B cell (primary cell): ENCODE measurements at regions not wholly inside any gene's neighbourhood (a gene's known extent, or its start where the extent isn't known, plus 50 kb on each side); places are given as distances from the start of the nearest gene placed in this dataset.

Experiments
- ATAC-seq: fragments of 200-7000 bp; cut with Tn5 transposase; one replicate; pipeline ENCODE4 v1.10.0; 2021; ENCODE audit warnings: low read depth, mild to moderate bottlenecking, moderate number of reproducible peaks, moderate library complexity
- CTCF ChIA-PET: fragments of 350-600 bp; sonication (Branson Sonifier 250); formaldehyde crosslinking; loops from one replicate; lab custom pipeline; 2021; ENCODE audit warnings: antibody characterized with exemption, inconsistent platforms; lab: Charles Lee
- POLR2A ChIA-PET: fragments of 350-600 bp; sonication (Branson Sonifier 250); formaldehyde crosslinking; loops from one replicate; lab custom pipeline; 2021; ENCODE audit warnings: antibody characterized with exemption; lab: Charles Lee
- DNase-seq: peaks from one replicate; pipeline ENCODE4 v3.0.0; 2013
- H2AFZ ChIP-seq: 2 replicates; pipeline ENCODE4 v1.6.1; 2012; ENCODE audit warnings: mild to moderate bottlenecking, low read depth, low read length; ENCODE audit not compliant: insufficient read depth, poor library complexity, severe bottlenecking
- H3K27ac ChIP-seq, 2 donors: 1 replicate in 1 of 2; 2 replicates in 1 of 2; pipeline ENCODE4 v1.5.1; 2012 to 2013; ENCODE audit warnings: low read length in 2 of 2, mild to moderate bottlenecking in 2 of 2, moderate library complexity in 1 of 2
- H3K27me3 ChIP-seq, 4 experiments: fragments of 200-600 bp in 1 of 4; sonication (generic) in 1 of 4; replicated peaks in 1 of 4; 1 replicate in 2 of 4; 2 replicates in 2 of 4; pipeline versions ENCODE4 v1.6.1 to v1.7.0; 2013 to 2016; ENCODE audit warnings: low read length in 3 of 4, mild to moderate bottlenecking in 2 of 4, mixed read lengths in 1 of 4, moderate library complexity in 1 of 4; ENCODE audit not compliant: insufficient read depth in 4 of 4, control insufficient read depth in 3 of 4; ENCODE audit errors: control extremely low read depth in 1 of 4
- H3K36me3 ChIP-seq, 2 experiments: replicated peaks in 1 of 2; 1 replicate in 1 of 2; 2 replicates in 1 of 2; pipeline versions ENCODE4 v1.6.1 to v1.7.1; 2013; ENCODE audit warnings: low read length in 1 of 2; ENCODE audit not compliant: insufficient read depth in 2 of 2, control insufficient read depth in 1 of 2; ENCODE audit errors: control extremely low read depth in 1 of 2, extremely low read depth in 1 of 2
- H3K4me1 ChIP-seq, 2 donors: fragments of 200-600 bp in 1 of 2; sonication (generic) in 1 of 2; 1 replicate in 1 of 2; 2 replicates in 1 of 2; pipeline versions ENCODE4 v1.5.1 to v1.6.1; 2013 to 2017; ENCODE audit warnings: low read length in 2 of 2; ENCODE audit not compliant: control insufficient read depth in 2 of 2, insufficient read depth in 2 of 2
- H3K4me2 ChIP-seq: replicated peaks from 2 replicates; pipeline ENCODE3; 2012; ENCODE audit warnings: mild to moderate bottlenecking, low read depth, low read length; ENCODE audit not compliant: poor library complexity, severe bottlenecking
- H3K4me3 ChIP-seq, 5 experiments: fragments of 200-600 bp in 1 of 5; sonication (generic) in 1 of 5; 1 replicate in 3 of 5; 2 replicates in 2 of 5; pipeline versions ENCODE4 v1.5.1 to v1.7.0; 2011 to 2016; ENCODE audit warnings: low read length in 4 of 5, mild to moderate bottlenecking in 4 of 5, low read depth in 2 of 5, control low read depth in 1 of 5, moderate library complexity in 1 of 5; ENCODE audit not compliant: insufficient read depth in 1 of 5; ENCODE audit errors: control extremely low read depth in 1 of 5, extremely low read depth in 1 of 5
- H3K79me2 ChIP-seq: fragments of 200-600 bp; sonication (generic); one replicate; pipeline ENCODE4 v1.6.0; 2016; ENCODE audit warnings: low read length; ENCODE audit not compliant: control insufficient read depth, insufficient read depth
- H3K9ac ChIP-seq: fragments of 200-600 bp; sonication (generic); 2 replicates; pipeline ENCODE4 v1.6.1; 2017; ENCODE audit warnings: mild to moderate bottlenecking, low read length, moderate library complexity
- H3K9me3 ChIP-seq, 3 donors: one replicate each; pipeline versions ENCODE4 v1.6.1 to v1.7.1; 2013; ENCODE audit warnings: low read length in 2 of 3; ENCODE audit not compliant: control insufficient read depth in 2 of 3, insufficient read depth in 1 of 3; ENCODE audit errors: control extremely low read depth in 1 of 3
- H4K20me1 ChIP-seq: 2 replicates; pipeline ENCODE4 v1.6.0; 2012; ENCODE audit warnings: mild to moderate bottlenecking, low read length; ENCODE audit not compliant: insufficient read depth, control insufficient read depth, poor library complexity, severe bottlenecking
- H3K27ac Mint-ChIP-seq: one replicate; pipeline ENCODE4 v1.8.0; 2021; ENCODE audit warnings: mixed read lengths
- H3K27me3 Mint-ChIP-seq: one replicate; pipeline ENCODE4 v1.8.0; 2021; ENCODE audit warnings: mixed read lengths
- H3K4me1 Mint-ChIP-seq: one replicate; pipeline ENCODE4 v1.8.0; 2021; ENCODE audit warnings: mixed read lengths
- H3K4me3 Mint-ChIP-seq: one replicate; pipeline ENCODE4 v1.8.0; 2021; ENCODE audit warnings: mixed read lengths
- H3K9me3 Mint-ChIP-seq: one replicate; pipeline ENCODE4 v1.8.0; 2022; ENCODE audit warnings: mixed read lengths; ENCODE audit not compliant: insufficient read depth
- EZH2 ChIP-seq: IDR thresholded peaks from 2 replicates; pipeline ENCODE4 v1.6.1; 2012; ENCODE audit warnings: borderline replicate concordance, low read depth, mild to moderate bottlenecking, moderate library complexity, low read length; ENCODE audit not compliant: insufficient read depth, poor library complexity, severe bottlenecking
- WGBS: methylation state at CpG from one replicate; pipeline ENCODE4 v1.1.5; 2013; ENCODE audit warnings: missing lambda C conversion rate; ENCODE audit not compliant: insufficient coverage; 5-methylcytosine and 5-hydroxymethylcytosine counted together
- intact Hi-C: fragments of 100-400 bp; cut with micrococcal nuclease; formaldehyde crosslinking; loops from one replicate; pipeline ENCODE4 v1.10.0; 2022
- TF ChIP-seq, protein P1 (sequence below): fragments of 200-600 bp; IDR thresholded peaks from one replicate; pipeline ENCODE4 v1.8.0; 2022; ENCODE audit warnings: antibody characterized with exemption, mild to moderate bottlenecking

DNA sequence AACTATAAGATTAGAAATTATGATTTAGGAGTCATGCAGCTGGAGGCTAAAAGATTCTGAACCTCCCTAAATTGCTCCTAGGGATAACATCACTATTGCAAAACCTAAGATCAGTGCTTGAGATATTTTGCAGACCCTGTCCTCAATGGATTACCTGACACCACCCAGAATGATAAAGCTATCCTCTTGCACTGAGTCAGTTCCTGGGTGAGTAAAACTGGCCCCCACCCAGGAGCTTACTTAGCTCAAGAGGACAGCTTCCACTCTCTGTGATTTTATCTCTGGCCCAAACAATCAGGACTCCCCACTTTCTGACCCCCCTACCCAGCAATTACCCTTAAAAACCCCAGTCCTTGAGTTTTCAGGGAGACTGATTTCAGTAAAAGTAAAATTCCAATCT is 2074.4 kb upstream of the RAG2 start:
- no peak overlapping the region for H2AFZ ChIP-seq
- no peaks in the 10 kb centered on the region for H3K36me3 ChIP-seq
- peaks cover 0 to 7% (median 0%) of the 10 kb centered on the region in 3 donors for H3K9me3 ChIP-seq
- H3K79me2 ChIP-seq, result no peaks in the 10 kb centered on the region
- no peak overlapping the region for H3K4me2 ChIP-seq
- ChIA-PET POLR2A (no interaction called here), CTCF (no interaction called here)
- no peak for DNase-seq
- Mint-ChIP-seq H3K27ac (no peak overlapping the region), H3K4me1 (no peaks in the 10 kb centered on the region), H3K27me3 (no peaks in the 10 kb centered on the region), H3K9me3 (peaks cover 9% of the 10 kb centered on the region), H3K4me3 (no peak overlapping the region)
- no peaks in the 10 kb centered on the region for H3K27me3 ChIP-seq
- intact Hi-C loops, result no loop called here
- no peaks in the 10 kb centered on the region for H4K20me1 ChIP-seq
- no peak for ATAC-seq
- H3K27ac ChIP-seq, result no peak overlapping the region
- TF ChIP-seq, protein P1, sequence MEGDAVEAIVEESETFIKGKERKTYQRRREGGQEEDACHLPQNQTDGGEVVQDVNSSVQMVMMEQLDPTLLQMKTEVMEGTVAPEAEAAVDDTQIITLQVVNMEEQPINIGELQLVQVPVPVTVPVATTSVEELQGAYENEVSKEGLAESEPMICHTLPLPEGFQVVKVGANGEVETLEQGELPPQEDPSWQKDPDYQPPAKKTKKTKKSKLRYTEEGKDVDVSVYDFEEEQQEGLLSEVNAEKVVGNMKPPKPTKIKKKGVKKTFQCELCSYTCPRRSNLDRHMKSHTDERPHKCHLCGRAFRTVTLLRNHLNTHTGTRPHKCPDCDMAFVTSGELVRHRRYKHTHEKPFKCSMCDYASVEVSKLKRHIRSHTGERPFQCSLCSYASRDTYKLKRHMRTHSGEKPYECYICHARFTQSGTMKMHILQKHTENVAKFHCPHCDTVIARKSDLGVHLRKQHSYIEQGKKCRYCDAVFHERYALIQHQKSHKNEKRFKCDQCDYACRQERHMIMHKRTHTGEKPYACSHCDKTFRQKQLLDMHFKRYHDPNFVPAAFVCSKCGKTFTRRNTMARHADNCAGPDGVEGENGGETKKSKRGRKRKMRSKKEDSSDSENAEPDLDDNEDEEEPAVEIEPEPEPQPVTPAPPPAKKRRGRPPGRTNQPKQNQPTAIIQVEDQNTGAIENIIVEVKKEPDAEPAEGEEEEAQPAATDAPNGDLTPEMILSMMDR, result no peak
- no peak for TF ChIP-seq EZH2
- H3K4me3 ChIP-seq, result no peak overlapping the region
- no peaks in the 10 kb centered on the region for H3K4me1 ChIP-seq
- no peak overlapping the region for H3K9ac ChIP-seq

DNA sequence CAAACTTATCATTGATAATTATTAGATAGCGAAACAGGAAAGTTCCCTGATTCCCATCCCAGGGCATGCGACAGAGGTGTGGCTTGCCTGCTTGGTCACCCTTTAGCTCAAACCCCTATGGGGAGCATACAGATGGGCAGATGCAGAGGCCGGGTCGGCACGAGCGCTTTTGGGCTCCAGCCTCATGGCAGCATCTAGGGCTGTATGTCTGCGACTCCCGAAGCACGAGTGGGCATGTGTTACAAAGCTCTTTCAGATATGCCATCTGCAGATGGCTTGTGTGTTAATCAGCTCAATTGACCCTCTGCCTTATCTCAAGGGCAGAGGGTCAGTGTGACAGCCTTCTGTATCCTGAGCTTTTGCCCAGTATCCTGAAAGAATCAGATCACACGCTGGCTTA is 2069.3 kb upstream of the RAG2 start:
- POLR2A ChIA-PET, result no interaction called here
- no peaks in the 10 kb centered on the region for H3K4me1 ChIP-seq

More for the DNA sequence above, 2069.3 kb upstream of the RAG2 start:
- H2AFZ ChIP-seq, result no peak overlapping the region
- no peak overlapping the region for H3K27ac ChIP-seq
- no peak for ATAC-seq
- CTCF ChIA-PET, result no interaction called here
- no peak overlapping the region for H3K4me2 ChIP-seq
- DNase-seq, result peak; percentile 2
- no peaks in the 10 kb centered on the region for H3K36me3 ChIP-seq
- H3K9me3 Mint-ChIP-seq, result peaks cover 5% of the 10 kb centered on the region
- H3K27ac Mint-ChIP-seq, result no peak overlapping the region
- TF ChIP-seq EZH2, result no peak
- TF ChIP-seq, protein P1, result no peak
- H3K79me2 ChIP-seq, result no peaks in the 10 kb centered on the region
- H3K4me1 Mint-ChIP-seq, result no peaks in the 10 kb centered on the region
- WGBS, result 96% methylated on average over 10 of the region's 10 CpGs
- no peak overlapping the region for H3K4me3 ChIP-seq
- peaks cover 0 to 10% (median 0%) of the 10 kb centered on the region in 3 donors for H3K9me3 ChIP-seq
- H4K20me1 ChIP-seq, result no peaks in the 10 kb centered on the region
- no peak overlapping the region for H3K9ac ChIP-seq
- intact Hi-C loops, result no loop called here
- H3K4me3 Mint-ChIP-seq, result no peak overlapping the region
- H3K27me3 Mint-ChIP-seq, result no peaks in the 10 kb centered on the region
- H3K27me3 ChIP-seq, result no peaks in the 10 kb centered on the region
